ENCODE measurements at regions not wholly inside any gene's neighbourhood (a gene's known extent, or its start where the extent isn't known, plus 50 kb on each side); places are given as distances from the start of the nearest gene placed in this dataset.

DNA sequence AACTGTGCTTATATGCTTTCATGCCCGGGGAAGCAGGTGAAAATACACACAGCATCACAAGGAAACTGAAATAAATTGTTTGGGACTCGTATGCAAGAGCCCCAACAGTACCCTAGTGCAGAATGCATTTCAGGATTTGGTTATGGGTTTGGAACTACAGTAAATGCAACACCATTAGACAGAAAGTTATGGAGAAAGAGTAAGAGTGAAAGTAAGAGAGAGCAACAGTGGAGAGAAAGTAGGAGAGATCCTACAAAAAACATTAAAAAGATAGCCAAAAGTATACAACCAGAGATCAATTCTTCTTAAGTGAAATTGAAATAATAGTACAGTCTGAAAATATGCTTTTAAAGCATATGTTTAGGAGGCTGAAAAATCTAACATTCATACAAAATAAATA is 231.1 kb downstream of the TFEC start:
- TF ChIP-seq L3MBTL2 (IDR thresholded peaks at IDR 0.05) (no peak), EP300 (IDR thresholded peaks at IDR 0.05; ENCODE audit: low read length) (no peak), CEBPB (tag; IDR thresholded peaks at IDR 0.05) (no peak), TCF15 (CRISPR knock-in tag; IDR thresholded peaks at IDR 0.05) (no peak), JUN (IDR thresholded peaks at IDR 0.05; ENCODE audit: borderline replicate concordance, low read depth, low read length) (no peak), JUN (CRISPR knock-in tag; IDR thresholded peaks at IDR 0.05; ENCODE audit: borderline replicate concordance) (no peak)
- TF ChIP-seq, protein P1, sequence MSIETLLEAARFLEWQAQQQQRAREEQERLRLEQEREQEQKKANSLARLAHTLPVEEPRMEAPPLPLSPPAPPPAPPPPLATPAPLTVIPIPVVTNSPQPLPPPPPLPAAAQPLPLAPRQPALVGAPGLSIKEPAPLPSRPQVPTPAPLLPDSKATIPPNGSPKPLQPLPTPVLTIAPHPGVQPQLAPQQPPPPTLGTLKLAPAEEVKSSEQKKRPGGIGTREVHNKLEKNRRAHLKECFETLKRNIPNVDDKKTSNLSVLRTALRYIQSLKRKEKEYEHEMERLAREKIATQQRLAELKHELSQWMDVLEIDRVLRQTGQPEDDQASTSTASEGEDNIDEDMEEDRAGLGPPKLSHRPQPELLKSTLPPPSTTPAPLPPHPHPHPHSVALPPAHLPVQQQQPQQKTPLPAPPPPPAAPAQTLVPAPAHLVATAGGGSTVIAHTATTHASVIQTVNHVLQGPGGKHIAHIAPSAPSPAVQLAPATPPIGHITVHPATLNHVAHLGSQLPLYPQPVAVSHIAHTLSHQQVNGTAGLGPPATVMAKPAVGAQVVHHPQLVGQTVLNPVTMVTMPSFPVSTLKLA (conservative IDR thresholded peaks at IDR 0.05) = no peak
